PC-3 (cell line): ENCODE measurements at regions not wholly inside any gene's neighbourhood (a gene's known extent, or its start where the extent isn't known, plus 50 kb on each side); places are given as distances from the start of the nearest gene placed in this dataset.

ENCODE experiments used
- ATAC-seq: fragments of 200-7000 bp; cut with Tn5 transposase; 2 replicates; pipeline ENCODE4 v1.9.1; 2020; ENCODE audit warnings: mild to moderate bottlenecking, moderate library complexity
- BruUV-seq: library from RNA; stranded (reverse); fragments of 400-500 nt; replicated peaks from 2 replicates; lab custom pipeline; 2021; lab: Mats Ljungman, UMichigan
- CTCF ChIA-PET: fragments of 300-600 bp; sonication (Branson Sonifier 250); formaldehyde crosslinking; loops from one replicate; lab custom pipeline; 2022; ENCODE audit warnings: antibody characterized with exemption; lab: Charles Lee
- POLR2A ChIA-PET: fragments of 300-600 bp; sonication (Branson Sonifier 250); formaldehyde crosslinking; loops from one replicate; lab custom pipeline; 2022; ENCODE audit warnings: antibody characterized with exemption; ENCODE audit not compliant: unreplicated experiment; lab: Charles Lee
- DNase-seq: peaks from one replicate; pipeline ENCODE4 v3.0.0-alpha.2; 2015
- H2AFZ ChIP-seq: fragments of 300-600 bp; sonication (generic); 2 replicates; pipeline ENCODE4 v1.6.0; 2016; ENCODE audit warnings: antibody characterized with exemption, low read length
- H3F3A ChIP-seq: fragments of 300-600 bp; sonication (generic); one replicate; pipeline ENCODE4 v1.6.0; 2017; ENCODE audit warnings: antibody characterized with exemption, low read length, control low read depth, mild to moderate bottlenecking; ENCODE audit not compliant: unreplicated experiment
- H3K27ac ChIP-seq: fragments of 300-600 bp; sonication (generic); 2 replicates; pipeline ENCODE4 v1.5.1; 2016; ENCODE audit warnings: mild to moderate bottlenecking, low read length
- H3K27me3 ChIP-seq: fragments of 300-600 bp; sonication (generic); 2 replicates; pipeline ENCODE4 v1.6.1; 2016; ENCODE audit warnings: low read length, mixed read lengths
- H3K36me3 ChIP-seq: fragments of 300-600 bp; sonication (generic); 2 replicates; pipeline ENCODE4 v1.6.1; 2016; ENCODE audit warnings: low read depth, mixed run types, low read length, mixed read lengths
- H3K4me1 ChIP-seq: fragments of 300-600 bp; sonication (generic); 2 replicates; pipeline ENCODE4 v1.5.1; 2016; ENCODE audit warnings: low read length; ENCODE audit not compliant: insufficient read depth
- H3K4me2 ChIP-seq: fragments of 300-600 bp; sonication (generic); 2 replicates; pipeline ENCODE4 v1.6.0; 2016; ENCODE audit warnings: low read length
- H3K4me3 ChIP-seq: fragments of 300-600 bp; sonication (generic); 2 replicates; pipeline ENCODE4 v1.5.1; 2016; ENCODE audit warnings: mild to moderate bottlenecking, low read length, mixed read lengths
- H3K79me2 ChIP-seq: fragments of 300-600 bp; sonication (generic); 2 replicates; pipeline ENCODE4 v1.6.1; 2017; ENCODE audit warnings: low read length, mixed read lengths
- H3K9ac ChIP-seq: fragments of 300-600 bp; sonication (generic); 2 replicates; pipeline ENCODE4 v1.6.0; 2016; ENCODE audit warnings: mild to moderate bottlenecking, low read length
- H3K9me2 ChIP-seq: fragments of 300-600 bp; sonication (generic); replicated peaks from 2 replicates; pipeline ENCODE4 v1.6.1; 2016; ENCODE audit warnings: mixed run types, low read length, mixed read lengths
- H3K9me3 ChIP-seq: fragments of 300-600 bp; sonication (generic); 2 replicates; pipeline ENCODE4 v1.6.1; 2016; ENCODE audit warnings: low read length, mixed read lengths
- H4K20me1 ChIP-seq: fragments of 300-600 bp; sonication (generic); 2 replicates; pipeline ENCODE4 v1.6.1; 2016; ENCODE audit warnings: low read length, mixed read lengths
- EZH2 ChIP-seq: fragments of 300-600 bp; sonication (generic); IDR thresholded peaks from one replicate; pipeline ENCODE4 v1.6.1; 2017; ENCODE audit warnings: antibody characterized with exemption, mild to moderate bottlenecking, low read length; ENCODE audit not compliant: unreplicated experiment
- EZH2phosphoT487 ChIP-seq: fragments of 300-600 bp; sonication (generic); IDR thresholded peaks from 2 replicates; pipeline ENCODE4 v1.6.1; 2018; ENCODE audit warnings: mild to moderate bottlenecking, antibody characterized with exemption, low read length, borderline replicate concordance
- intact Hi-C: fragments of 100-400 bp; cut with micrococcal nuclease; formaldehyde crosslinking; loops from 2 replicates; pipeline ENCODE4 v1.9.0; 2023
- TF ChIP-seq, protein P1 (sequence below): fragments of 300-600 bp; sonication (generic); conservative IDR thresholded peaks from 2 replicates; pipeline ENCODE4 v1.5.1; 2017; ENCODE audit warnings: antibody characterized with exemption, low read depth, mild to moderate bottlenecking, low read length

DNA sequence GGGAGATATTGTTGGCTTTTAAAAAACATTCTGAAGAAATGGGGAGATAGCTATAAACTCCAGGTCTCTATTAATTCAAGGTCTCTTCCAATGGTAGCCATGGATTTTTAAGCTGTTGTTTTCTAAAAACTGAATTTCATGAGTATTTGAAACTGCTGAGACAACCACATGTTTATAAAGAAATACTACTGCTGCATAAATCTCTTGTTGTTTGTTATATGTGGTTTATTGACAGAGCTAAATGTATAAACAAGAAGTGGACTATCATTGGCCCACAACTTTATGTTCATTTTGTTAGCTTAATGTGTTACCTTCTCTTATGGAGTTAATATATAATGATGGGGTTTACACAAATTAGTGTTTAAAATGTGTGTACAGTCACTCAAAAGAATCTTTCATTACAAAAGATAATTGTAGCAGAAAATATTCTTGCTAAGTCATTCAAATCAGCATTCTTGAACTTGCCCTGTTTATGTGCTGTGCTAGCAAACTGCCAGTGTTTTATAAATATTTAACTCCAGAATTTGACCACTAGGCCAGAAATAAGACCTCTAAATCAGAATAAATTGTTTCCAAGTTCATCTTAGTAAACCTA is 242.1 kb downstream of the TMX3 start:
- no peak overlapping the region for H3K4me3 ChIP-seq
- no peak overlapping the region for H2AFZ ChIP-seq
- no peaks in the 10 kb centered on the region for H3K4me1 ChIP-seq
- H3K9ac ChIP-seq = no peak overlapping the region
- ATAC-seq (no peak), DNase-seq (no peak)
- intact Hi-C loops = no loop called here
- no peaks in the 10 kb centered on the region for H3K27me3 ChIP-seq
- no TSS peak for BruUV-seq
- no peaks in the 10 kb centered on the region for H3K9me2 ChIP-seq
- ChIA-PET POLR2A (no interaction called here), CTCF (no interaction called here)
- H3K36me3 ChIP-seq = no peaks in the 10 kb centered on the region
- H3K27ac ChIP-seq = no peak overlapping the region
- no peaks in the 10 kb centered on the region for H4K20me1 ChIP-seq
- no peaks in the 10 kb centered on the region for H3K79me2 ChIP-seq
- no peaks in the 10 kb centered on the region for H3F3A ChIP-seq
- H3K4me2 ChIP-seq = no peak overlapping the region
- H3K9me3 ChIP-seq = no peaks in the 10 kb centered on the region
- TF ChIP-seq, protein P1, sequence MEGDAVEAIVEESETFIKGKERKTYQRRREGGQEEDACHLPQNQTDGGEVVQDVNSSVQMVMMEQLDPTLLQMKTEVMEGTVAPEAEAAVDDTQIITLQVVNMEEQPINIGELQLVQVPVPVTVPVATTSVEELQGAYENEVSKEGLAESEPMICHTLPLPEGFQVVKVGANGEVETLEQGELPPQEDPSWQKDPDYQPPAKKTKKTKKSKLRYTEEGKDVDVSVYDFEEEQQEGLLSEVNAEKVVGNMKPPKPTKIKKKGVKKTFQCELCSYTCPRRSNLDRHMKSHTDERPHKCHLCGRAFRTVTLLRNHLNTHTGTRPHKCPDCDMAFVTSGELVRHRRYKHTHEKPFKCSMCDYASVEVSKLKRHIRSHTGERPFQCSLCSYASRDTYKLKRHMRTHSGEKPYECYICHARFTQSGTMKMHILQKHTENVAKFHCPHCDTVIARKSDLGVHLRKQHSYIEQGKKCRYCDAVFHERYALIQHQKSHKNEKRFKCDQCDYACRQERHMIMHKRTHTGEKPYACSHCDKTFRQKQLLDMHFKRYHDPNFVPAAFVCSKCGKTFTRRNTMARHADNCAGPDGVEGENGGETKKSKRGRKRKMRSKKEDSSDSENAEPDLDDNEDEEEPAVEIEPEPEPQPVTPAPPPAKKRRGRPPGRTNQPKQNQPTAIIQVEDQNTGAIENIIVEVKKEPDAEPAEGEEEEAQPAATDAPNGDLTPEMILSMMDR = no peak
- TF ChIP-seq EZH2phosphoT487 = no peak
- no peak for TF ChIP-seq EZH2

DNA sequence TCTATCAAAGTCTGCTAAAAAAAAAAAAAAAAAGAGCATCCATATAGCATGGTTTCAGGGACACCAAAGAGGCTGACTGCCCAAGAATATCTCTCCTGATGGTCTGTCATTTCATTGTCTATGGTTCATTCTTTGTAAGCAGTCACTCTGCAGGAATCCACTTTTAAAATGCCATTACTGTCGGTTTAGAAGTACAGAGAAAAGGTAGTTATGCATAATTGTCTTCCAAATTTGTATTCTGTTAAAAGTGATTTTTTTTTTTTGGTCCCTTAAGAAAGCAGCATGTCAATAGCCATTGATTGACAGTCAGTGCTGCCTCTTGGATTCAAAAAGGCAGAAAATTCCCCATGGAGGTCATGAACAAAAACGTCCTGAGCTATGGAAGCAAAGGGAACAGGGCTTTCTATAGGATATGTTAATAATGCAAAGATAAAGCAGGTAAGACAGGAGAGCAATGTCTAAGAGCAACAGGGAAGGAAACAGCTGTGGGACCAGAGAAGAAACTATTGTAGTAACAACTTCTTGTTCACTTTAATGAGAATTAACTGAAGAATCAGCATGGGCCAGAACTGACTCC is 245.8 kb downstream of the TMX3 start:
- H3K36me3 ChIP-seq = no peaks in the 10 kb centered on the region
- H3K79me2 ChIP-seq = no peaks in the 10 kb centered on the region
- ATAC-seq = no peak
- H3K9ac ChIP-seq = no peak overlapping the region
- no peak overlapping the region for H2AFZ ChIP-seq
- H3F3A ChIP-seq = no peaks in the 10 kb centered on the region
- intact Hi-C loops = no loop called here
- no peaks in the 10 kb centered on the region for H3K9me3 ChIP-seq
- BruUV-seq = no TSS peak
- no peaks in the 10 kb centered on the region for H3K4me1 ChIP-seq
- TF ChIP-seq, protein P1 = no peak
- no peak for TF ChIP-seq EZH2phosphoT487
- TF ChIP-seq EZH2 = no peak
- ChIA-PET POLR2A (no interaction called here), CTCF (no interaction called here)
- H3K27ac ChIP-seq = no peak overlapping the region
- H3K27me3 ChIP-seq = no peaks in the 10 kb centered on the region
- H4K20me1 ChIP-seq = no peaks in the 10 kb centered on the region
- no peak for DNase-seq
- H3K9me2 ChIP-seq = no peaks in the 10 kb centered on the region
- H3K4me2 ChIP-seq = no peak overlapping the region
- H3K4me3 ChIP-seq = no peak overlapping the region

DNA sequence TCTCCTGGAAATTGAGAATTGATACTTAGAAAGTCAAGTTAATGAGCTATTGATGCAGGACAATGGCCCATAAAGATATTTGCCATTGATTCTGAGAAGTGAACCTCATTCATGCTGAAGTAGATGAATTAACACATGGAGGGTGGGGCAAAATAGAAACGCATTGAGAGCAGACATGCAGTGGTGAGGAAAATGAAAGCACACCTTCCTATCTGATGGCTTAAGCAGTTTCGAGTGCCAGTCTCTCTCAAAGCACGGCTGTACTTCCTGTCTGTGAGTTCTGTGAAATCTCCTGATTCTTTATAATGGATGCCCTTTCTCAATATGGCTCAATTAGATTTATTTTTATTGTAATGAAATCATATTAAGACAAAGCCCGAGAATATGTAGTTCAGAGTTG is 247.0 kb downstream of the TMX3 start:
- Histone ChIP-seq H3K9me3 (no peaks in the 10 kb centered on the region), H2AFZ (no peak overlapping the region), H3K27ac (no peak overlapping the region), H3K27me3 (no peaks in the 10 kb centered on the region), H3F3A (no peaks in the 10 kb centered on the region), H3K36me3 (no peaks in the 10 kb centered on the region), H3K4me3 (no peak overlapping the region), H4K20me1 (no peaks in the 10 kb centered on the region), H3K4me1 (no peaks in the 10 kb centered on the region), H3K79me2 (no peaks in the 10 kb centered on the region), H3K4me2 (no peak overlapping the region), H3K9me2 (no peaks in the 10 kb centered on the region), H3K9ac (no peak overlapping the region)
- intact Hi-C loops = no loop called here
- TF ChIP-seq EZH2 (no peak), EZH2phosphoT487 (no peak)
- TF ChIP-seq, protein P1 = no peak
- POLR2A ChIA-PET = no interaction called here
- ATAC-seq = no peak
- no peak for DNase-seq
- no TSS peak for BruUV-seq
- CTCF ChIA-PET = no interaction called here
